ENCODE measurements at regions not wholly inside any gene's neighbourhood (a gene's known extent, or its start where the extent isn't known, plus 50 kb on each side); places are given as distances from the start of the nearest gene placed in this dataset.
"Not testable (repeated sequence)": the region's sequence is repeated elsewhere in the genome, so short reads cannot be mapped to it uniquely, and the experiment has no call there.

GRCh38 chr1:198845851-198846250 is 207.0 kb downstream of the PTPRC start:
- TF ChIP-seq CTCF (IDR thresholded peaks at IDR 0.05; ENCODE audit: low read length, missing control alignments) = no peak
- H3K4me3 ChIP-seq (replicated peaks; ENCODE audit: low read depth, low read length) = no peak overlapping the region
- no peak for DNase-seq (ENCODE audit: low read depth)

- peak; percentile 58 for DNase-seq (ENCODE audit: low read depth)
- H3K4me3 ChIP-seq (replicated peaks; ENCODE audit: low read depth, low read length) = no peak overlapping the region
- no peak for TF ChIP-seq CTCF (IDR thresholded peaks at IDR 0.05; ENCODE audit: low read length, missing control alignments)
Observed at GRCh38 chr1:198846556-198846955, 207.7 kb downstream of the PTPRC start.

- DNase-seq (ENCODE audit: low read depth) = no peak
- no peak overlapping the region for H3K4me3 ChIP-seq (replicated peaks; ENCODE audit: low read depth, low read length)
- no peak for TF ChIP-seq CTCF (IDR thresholded peaks at IDR 0.05; ENCODE audit: low read length, missing control alignments)
Observed at GRCh38 chr1:198848206-198848605, 209.4 kb downstream of the PTPRC start.

- no peak overlapping the region for H3K4me3 ChIP-seq (replicated peaks; ENCODE audit: low read depth, low read length)
- TF ChIP-seq CTCF (IDR thresholded peaks at IDR 0.05; ENCODE audit: low read length, missing control alignments) = no peak
- DNase-seq (ENCODE audit: low read depth) = no peak
Observed at GRCh38 chr1:198848649-198849048, 209.8 kb downstream of the PTPRC start.

- no peak overlapping the region for H3K4me3 ChIP-seq (replicated peaks; ENCODE audit: low read depth, low read length)
- no peak for DNase-seq (ENCODE audit: low read depth)
- no peak for TF ChIP-seq CTCF (IDR thresholded peaks at IDR 0.05; ENCODE audit: low read length, missing control alignments)
Observed at GRCh38 chr1:198849093-198849492, 210.3 kb downstream of the PTPRC start.

- no peak for TF ChIP-seq CTCF (IDR thresholded peaks at IDR 0.05; ENCODE audit: low read length, missing control alignments)
- H3K4me3 ChIP-seq (replicated peaks; ENCODE audit: low read depth, low read length) = no peak overlapping the region
- no peak for DNase-seq (ENCODE audit: low read depth)
Observed at GRCh38 chr1:198850196-198850595, 211.4 kb downstream of the PTPRC start.

- DNase-seq (ENCODE audit: low read depth); H3K4me3 ChIP-seq (replicated peaks; ENCODE audit: low read depth, low read length): not testable (repeated sequence)
Observed at GRCh38 chr1:198850966-198851365, 212.1 kb downstream of the PTPRC start.

GRCh38 chr1:198856601-198857000 is 217.8 kb downstream of the PTPRC start:
- no peak for DNase-seq (ENCODE audit: low read depth)
- TF ChIP-seq CTCF (IDR thresholded peaks at IDR 0.05; ENCODE audit: low read length, missing control alignments) = no peak
- H3K4me3 ChIP-seq (replicated peaks; ENCODE audit: low read depth, low read length) = no peak overlapping the region
